ENCODE measurements at regions not wholly inside any gene's neighbourhood (a gene's known extent, or its start where the extent isn't known, plus 50 kb on each side); places are given as distances from the start of the nearest gene placed in this dataset.

DNA sequence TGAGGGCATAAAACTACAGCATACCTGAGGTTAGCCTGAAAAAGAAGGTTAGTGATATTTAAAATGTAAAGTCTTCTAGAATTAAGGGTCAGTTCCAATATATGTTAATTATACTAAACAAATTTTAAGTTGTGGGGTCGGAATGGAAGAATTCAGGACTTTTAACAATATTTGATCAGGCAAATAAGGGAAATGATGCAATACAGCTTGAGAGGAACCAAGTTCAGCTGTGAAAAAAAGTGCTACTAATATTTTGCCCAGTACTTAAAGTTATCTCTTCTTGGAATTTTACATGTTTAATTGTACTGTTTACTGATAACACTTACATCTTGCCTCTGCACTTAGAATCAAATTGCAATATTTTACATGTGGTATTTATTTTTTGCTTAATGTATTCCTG lies 345.5 kb upstream of the CWC22 start:
- no peak overlapping the region for H3K4me3 ChIP-seq (replicated peaks; ENCODE audit: insufficient read depth, low read length)
- no peak for DNase-seq (ENCODE audit: low read depth in 1 of 2, low spot score in 1 of 2)
- no peak overlapping the region for H3K27ac ChIP-seq (replicated peaks)
- no peak for TF ChIP-seq SPI1 (IDR thresholded peaks at IDR 0.05; ENCODE audit: borderline replicate concordance, low read depth)
- no peak for TF ChIP-seq GABPA (IDR thresholded peaks at IDR 0.05; ENCODE audit: low read depth)
- peaks cover 6% of the 10 kb centered on the region for H3K27me3 ChIP-seq (ENCODE audit: insufficient read depth, poor library complexity, severe bottlenecking)

DNA sequence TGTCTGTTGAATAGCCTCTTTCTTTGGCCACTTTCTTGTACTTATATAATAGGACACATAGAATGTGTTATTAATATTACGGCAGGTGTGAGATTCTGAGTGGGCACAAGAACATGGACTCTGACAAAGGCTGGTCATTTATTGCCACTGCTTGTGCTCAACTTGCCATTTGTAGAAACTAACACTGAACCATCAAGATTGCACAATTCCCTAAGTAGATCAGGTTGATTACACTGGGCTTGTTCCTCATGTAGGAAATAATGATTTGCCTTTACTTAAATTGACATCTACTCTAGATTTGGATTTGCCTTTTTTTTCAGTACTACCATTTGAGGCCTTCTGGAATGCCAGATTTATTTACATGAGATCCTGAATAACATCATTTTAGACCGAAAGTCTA lies 342.7 kb upstream of the CWC22 start:
- no peak overlapping the region for H3K4me3 ChIP-seq (replicated peaks; ENCODE audit: insufficient read depth, low read length)
- no peak overlapping the region for H3K27ac ChIP-seq (replicated peaks)
- TF ChIP-seq POLR2AphosphoS5 (IDR thresholded peaks at IDR 0.05; ENCODE audit: low read depth) (no peak), SPI1 (IDR thresholded peaks at IDR 0.05; ENCODE audit: borderline replicate concordance, low read depth) (no peak), GABPA (IDR thresholded peaks at IDR 0.05; ENCODE audit: low read depth) (no peak)
- TF ChIP-seq, protein P1, sequence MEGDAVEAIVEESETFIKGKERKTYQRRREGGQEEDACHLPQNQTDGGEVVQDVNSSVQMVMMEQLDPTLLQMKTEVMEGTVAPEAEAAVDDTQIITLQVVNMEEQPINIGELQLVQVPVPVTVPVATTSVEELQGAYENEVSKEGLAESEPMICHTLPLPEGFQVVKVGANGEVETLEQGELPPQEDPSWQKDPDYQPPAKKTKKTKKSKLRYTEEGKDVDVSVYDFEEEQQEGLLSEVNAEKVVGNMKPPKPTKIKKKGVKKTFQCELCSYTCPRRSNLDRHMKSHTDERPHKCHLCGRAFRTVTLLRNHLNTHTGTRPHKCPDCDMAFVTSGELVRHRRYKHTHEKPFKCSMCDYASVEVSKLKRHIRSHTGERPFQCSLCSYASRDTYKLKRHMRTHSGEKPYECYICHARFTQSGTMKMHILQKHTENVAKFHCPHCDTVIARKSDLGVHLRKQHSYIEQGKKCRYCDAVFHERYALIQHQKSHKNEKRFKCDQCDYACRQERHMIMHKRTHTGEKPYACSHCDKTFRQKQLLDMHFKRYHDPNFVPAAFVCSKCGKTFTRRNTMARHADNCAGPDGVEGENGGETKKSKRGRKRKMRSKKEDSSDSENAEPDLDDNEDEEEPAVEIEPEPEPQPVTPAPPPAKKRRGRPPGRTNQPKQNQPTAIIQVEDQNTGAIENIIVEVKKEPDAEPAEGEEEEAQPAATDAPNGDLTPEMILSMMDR (IDR thresholded peaks at IDR 0.05; ENCODE audit: insufficient read depth, low read length): no peak
- TF ChIP-seq, protein P2, sequence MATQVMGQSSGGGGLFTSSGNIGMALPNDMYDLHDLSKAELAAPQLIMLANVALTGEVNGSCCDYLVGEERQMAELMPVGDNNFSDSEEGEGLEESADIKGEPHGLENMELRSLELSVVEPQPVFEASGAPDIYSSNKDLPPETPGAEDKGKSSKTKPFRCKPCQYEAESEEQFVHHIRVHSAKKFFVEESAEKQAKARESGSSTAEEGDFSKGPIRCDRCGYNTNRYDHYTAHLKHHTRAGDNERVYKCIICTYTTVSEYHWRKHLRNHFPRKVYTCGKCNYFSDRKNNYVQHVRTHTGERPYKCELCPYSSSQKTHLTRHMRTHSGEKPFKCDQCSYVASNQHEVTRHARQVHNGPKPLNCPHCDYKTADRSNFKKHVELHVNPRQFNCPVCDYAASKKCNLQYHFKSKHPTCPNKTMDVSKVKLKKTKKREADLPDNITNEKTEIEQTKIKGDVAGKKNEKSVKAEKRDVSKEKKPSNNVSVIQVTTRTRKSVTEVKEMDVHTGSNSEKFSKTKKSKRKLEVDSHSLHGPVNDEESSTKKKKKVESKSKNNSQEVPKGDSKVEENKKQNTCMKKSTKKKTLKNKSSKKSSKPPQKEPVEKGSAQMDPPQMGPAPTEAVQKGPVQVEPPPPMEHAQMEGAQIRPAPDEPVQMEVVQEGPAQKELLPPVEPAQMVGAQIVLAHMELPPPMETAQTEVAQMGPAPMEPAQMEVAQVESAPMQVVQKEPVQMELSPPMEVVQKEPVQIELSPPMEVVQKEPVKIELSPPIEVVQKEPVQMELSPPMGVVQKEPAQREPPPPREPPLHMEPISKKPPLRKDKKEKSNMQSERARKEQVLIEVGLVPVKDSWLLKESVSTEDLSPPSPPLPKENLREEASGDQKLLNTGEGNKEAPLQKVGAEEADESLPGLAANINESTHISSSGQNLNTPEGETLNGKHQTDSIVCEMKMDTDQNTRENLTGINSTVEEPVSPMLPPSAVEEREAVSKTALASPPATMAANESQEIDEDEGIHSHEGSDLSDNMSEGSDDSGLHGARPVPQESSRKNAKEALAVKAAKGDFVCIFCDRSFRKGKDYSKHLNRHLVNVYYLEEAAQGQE (IDR thresholded peaks at IDR 0.05; ENCODE audit: insufficient replicate concordance, low read depth): no peak
- H3K27me3 ChIP-seq (ENCODE audit: insufficient read depth, poor library complexity, severe bottlenecking): peaks cover 3% of the 10 kb centered on the region
- DNase-seq (ENCODE audit: low read depth in 1 of 2, low spot score in 1 of 2): no peak

DNA sequence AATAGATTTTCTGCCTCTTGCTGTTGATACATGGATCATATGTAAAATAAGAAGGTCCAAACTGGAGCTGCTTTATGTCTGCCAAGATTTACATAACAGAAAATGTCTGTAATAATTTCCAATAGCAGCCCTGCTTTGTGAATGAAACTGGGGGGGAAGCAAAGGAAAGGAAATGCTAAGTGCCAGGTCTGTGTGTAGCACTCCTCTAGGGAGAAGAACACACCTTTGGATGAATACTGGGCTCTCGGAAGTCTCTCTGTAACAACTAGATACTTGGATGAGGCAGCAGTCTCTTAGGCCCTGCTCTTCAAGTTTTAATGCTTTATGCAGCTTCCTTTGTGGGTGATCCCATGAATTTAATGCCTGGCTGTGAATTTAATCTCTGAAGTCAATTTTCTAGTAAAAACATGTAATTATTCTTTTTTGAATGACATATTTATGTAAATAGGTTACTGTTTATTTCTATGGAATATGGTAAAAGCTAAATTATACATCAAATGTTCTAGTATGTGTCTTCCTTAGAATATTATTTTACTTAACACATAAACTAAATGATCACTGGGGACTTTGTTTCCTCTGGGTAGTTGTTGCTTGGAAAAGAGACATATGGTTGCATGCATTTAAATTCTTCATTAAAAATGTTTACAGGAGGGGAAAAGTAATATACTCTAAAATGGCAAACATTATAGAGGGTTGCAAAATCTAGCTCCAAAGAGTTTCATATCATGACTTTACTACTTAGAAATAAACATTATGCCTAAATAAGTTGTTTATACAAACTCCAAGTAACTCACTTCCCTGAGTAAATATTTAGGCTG lies 336.6 kb upstream of the CWC22 start:
- Histone ChIP-seq H3K27me3 (ENCODE audit: insufficient read depth, poor library complexity, severe bottlenecking) (no peaks in the 10 kb centered on the region), H3K27ac (replicated peaks) (no peak overlapping the region), H3K4me3 (replicated peaks; ENCODE audit: insufficient read depth, low read length) (no peak overlapping the region)
- TF ChIP-seq GABPA (IDR thresholded peaks at IDR 0.05; ENCODE audit: low read depth) (no peak), POLR2AphosphoS5 (IDR thresholded peaks at IDR 0.05; ENCODE audit: low read depth) (no peak), SPI1 (IDR thresholded peaks at IDR 0.05; ENCODE audit: borderline replicate concordance, low read depth) (no peak)
- TF ChIP-seq, protein P1 (IDR thresholded peaks at IDR 0.05; ENCODE audit: insufficient read depth, low read length): no peak
- TF ChIP-seq, protein P2 (IDR thresholded peaks at IDR 0.05; ENCODE audit: insufficient replicate concordance, low read depth): no peak
- no peak for DNase-seq (ENCODE audit: low read depth in 1 of 2, low spot score in 1 of 2)

DNA sequence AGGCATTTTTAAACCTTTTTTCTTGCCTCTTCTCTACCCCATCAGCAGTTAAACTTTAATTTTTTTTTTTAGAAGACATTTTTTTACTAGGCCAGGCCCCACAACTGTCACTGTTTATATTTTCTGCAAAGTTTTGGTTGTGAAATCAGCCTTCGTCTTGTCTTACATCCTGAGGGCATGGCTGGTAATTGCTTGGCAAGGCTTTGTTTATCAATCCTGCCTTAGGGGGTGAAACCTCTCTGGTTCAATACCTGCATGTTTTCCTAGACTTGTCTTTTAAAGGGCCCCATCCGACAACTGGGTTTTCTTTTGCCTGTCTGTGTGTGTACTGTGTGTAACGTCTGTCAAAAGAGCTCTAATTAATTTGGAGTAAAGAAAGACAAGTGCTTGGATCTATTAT lies 330.0 kb upstream of the CWC22 start:
- Histone ChIP-seq H3K4me3 (replicated peaks; ENCODE audit: insufficient read depth, low read length) (no peak overlapping the region), H3K27ac (replicated peaks) (no peak overlapping the region), H3K27me3 (ENCODE audit: insufficient read depth, poor library complexity, severe bottlenecking) (no peaks in the 10 kb centered on the region)
- DNase-seq (ENCODE audit: low read depth in 1 of 2, low spot score in 1 of 2): no peak
- no peak for TF ChIP-seq GABPA (IDR thresholded peaks at IDR 0.05; ENCODE audit: low read depth)
- TF ChIP-seq SPI1 (IDR thresholded peaks at IDR 0.05; ENCODE audit: borderline replicate concordance, low read depth): no peak
- TF ChIP-seq, protein P2 (IDR thresholded peaks at IDR 0.05; ENCODE audit: insufficient replicate concordance, low read depth): no peak
- TF ChIP-seq, protein P1 (IDR thresholded peaks at IDR 0.05; ENCODE audit: insufficient read depth, low read length): no peak
- TF ChIP-seq POLR2AphosphoS5 (IDR thresholded peaks at IDR 0.05; ENCODE audit: low read depth): no peak
